HT-29 (cell line): ENCODE measurements at regions not wholly inside any gene's neighbourhood (a gene's known extent, or its start where the extent isn't known, plus 50 kb on each side); places are given as distances from the start of the nearest gene placed in this dataset.
A peak's percentile ranks its signal among the peaks of the same experiment; 100 is the strongest.

Experiments
- DNase-seq: peaks from one replicate; pipeline ENCODE4 v3.0.0-alpha.2; 2015; ENCODE audit warnings: low spot score

GRCh38 chr13:44021422-44021821 lies 141.7 kb downstream of the LACC1 start:
- no peak for DNase-seq

- peak; percentile 58 for DNase-seq
Observed at GRCh38 chr13:44022196-44022595, 142.5 kb downstream of the LACC1 start.

DNA sequence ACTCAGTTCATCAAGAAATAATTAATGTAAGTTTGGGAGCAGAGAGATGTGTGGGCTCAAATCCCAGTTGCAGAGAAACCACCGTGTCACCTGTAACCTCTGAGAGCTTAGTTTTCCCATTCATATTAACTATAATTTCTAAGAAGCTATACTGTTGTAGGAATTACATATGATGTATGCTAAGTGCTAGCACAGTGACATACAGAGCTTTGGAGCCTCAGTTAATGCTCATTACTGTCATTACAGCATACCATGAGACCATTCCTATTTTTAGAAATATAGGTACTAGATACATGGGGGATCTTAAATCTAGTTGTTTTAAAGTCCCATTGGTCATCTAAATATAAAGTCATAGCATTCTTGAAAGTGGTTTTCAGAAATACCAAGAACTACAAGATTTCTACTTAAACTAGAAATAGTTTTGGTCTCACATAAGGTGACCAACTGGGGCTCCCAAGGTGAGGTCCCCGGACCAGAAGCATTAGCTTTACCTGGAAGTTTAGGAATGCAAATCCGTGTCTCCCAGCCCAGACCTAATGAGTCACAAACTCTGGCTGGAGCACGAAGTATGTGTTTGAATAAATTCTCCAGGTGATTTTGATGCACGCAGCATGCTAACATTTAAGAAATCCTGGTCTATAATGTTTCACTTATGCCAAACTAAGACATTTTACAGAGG lies 144.6 kb downstream of the LACC1 start:
- no peak for DNase-seq

DNA sequence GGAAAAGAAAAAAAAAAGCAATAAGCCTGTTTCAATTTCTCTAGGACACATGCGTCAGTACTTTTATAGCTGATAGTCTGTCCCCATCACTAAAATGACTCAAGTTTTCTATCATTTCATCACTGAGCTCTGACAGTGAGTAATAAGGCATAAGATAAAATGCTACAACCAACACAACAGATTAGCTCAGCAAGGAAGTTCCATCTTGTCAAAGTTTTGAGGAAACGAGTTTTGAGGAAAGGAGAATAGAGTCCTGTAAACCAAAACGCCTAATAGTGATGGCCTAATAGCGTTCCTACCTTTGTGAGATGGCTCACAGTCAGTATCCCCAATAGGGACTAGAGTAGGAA lies 145.1 kb downstream of the LACC1 start:
- no peak for DNase-seq

GRCh38 chr13:44026194-44026593 lies 146.5 kb downstream of the LACC1 start:
- no peak for DNase-seq

GRCh38 chr13:44028734-44029133 lies 149.0 kb downstream of the LACC1 start:
- no peak for DNase-seq

- DNase-seq, result no peak
Observed at GRCh38 chr13:44030615-44031014, 150.9 kb downstream of the LACC1 start.

DNA sequence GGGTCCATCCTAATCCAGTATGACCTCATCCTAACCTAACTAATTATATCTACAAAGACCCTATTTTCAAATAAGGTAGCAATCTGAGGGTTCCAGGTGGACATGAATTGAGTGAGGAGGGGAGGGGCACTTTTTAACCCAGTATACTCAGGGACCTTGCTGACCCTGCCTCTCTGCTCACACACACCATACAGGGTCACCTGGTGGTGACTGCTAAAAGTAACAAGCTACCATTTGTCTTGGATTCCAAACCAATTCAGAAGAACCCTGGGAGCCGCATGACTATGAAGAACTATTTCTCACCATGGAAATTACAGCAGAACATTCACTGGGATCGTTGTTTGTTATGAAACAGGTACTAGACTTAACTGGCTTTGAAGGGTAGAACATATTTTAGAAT lies 151.9 kb downstream of the LACC1 start:
- no peak for DNase-seq

DNA sequence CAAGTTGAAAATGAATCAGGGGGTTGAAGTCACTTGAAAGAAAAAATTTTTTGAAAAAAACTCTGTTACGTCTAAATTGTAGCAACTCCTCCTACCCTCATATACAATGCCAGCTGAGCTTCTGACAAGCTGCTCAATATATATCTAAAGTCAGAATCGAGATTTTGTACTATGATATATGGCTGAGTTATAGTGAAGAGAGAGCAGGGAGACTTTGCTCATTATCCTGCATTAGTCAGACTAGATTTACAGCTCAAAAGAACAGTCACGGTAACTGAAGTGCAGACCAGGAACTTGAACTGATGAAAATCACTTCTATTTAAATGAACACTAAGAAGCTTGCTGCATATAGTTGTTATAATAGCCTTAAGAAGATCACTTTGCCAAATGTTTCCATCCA lies 153.1 kb downstream of the LACC1 start:
- no peak for DNase-seq

GRCh38 chr13:44035400-44035799 lies 155.7 kb downstream of the LACC1 start:
- no peak for DNase-seq

GRCh38 chr13:44040070-44040817 lies 160.5 kb downstream of the LACC1 start:
- DNase-seq, result peak; percentile 80

DNA sequence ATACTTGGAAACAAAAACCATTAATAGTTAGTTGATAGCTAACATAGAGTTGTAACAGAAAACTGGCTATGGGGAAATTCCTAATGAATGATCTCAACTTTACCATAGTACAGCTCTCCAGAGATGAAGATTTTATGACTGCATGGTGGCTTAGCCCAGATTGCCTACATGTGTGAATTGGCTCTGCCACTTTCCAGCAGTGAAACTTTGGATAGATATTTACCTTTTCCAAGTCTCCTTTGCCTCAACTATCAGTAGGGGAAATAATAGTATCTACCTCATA lies 161.1 kb downstream of the LACC1 start:
- DNase-seq, result no peak

DNA sequence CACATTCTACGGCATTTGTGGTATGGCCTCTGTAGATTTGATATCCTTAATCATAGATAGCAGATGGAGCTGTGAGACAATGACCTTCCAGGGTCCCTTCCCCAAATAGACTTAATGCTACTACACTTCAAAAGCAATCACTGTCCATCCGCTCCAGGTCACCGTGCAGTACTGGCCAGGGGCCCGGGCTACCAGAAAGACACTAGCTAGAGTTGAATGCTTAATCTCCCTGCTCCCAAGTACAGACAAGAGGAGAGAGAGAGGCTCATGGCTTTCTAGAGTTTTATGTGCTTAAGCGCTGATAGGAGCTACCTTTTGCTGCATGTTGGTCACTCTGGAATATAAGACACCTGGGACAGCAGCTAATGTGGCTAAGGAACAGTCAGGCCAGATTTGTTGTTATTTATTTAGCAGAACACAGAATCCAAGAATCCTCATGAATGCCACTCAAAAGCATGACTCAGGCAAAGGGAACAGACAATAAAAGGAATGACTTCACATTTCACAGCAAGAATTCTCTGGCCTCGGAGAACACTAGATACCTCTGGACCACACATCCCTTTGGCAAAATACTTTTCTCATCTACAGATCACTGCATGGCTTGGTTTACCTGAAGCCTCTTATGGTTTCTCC lies 165.0 kb downstream of the LACC1 start:
- no peak for DNase-seq

- DNase-seq, result no peak
Observed at GRCh38 chr13:44045180-44045562, 165.5 kb downstream of the LACC1 start.

- no peak for DNase-seq
Observed at GRCh38 chr13:44046428-44046827, 166.7 kb downstream of the LACC1 start.

DNA sequence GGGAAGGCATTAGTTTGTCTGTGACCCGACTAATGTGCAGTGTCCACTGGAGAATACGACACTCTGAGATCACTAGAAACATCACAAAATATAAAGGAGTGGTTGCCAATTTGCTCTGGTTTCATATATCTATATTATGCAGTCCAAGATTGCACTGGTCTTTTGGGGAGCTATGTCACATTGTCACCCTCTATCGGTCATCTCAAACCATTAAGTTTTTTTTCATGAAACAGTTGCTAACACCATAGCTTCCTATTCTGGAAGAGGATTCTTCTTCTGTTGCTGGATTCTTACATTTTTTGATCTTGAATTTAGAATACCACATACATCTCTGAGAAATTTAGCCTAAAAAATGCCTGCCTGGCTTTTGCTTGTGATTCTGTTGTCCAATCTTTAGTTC lies 168.6 kb downstream of the LACC1 start:
- DNase-seq, result peak; percentile 80

- DNase-seq, result no peak
Observed at GRCh38 chr13:44049081-44049945, 169.6 kb downstream of the LACC1 start.

GRCh38 chr13:44050450-44051063 lies 170.9 kb downstream of the LACC1 start:
- peak; percentile 90 for DNase-seq

GRCh38 chr13:44051405-44051804 lies 171.7 kb downstream of the LACC1 start:
- peak; percentile 74 for DNase-seq

DNA sequence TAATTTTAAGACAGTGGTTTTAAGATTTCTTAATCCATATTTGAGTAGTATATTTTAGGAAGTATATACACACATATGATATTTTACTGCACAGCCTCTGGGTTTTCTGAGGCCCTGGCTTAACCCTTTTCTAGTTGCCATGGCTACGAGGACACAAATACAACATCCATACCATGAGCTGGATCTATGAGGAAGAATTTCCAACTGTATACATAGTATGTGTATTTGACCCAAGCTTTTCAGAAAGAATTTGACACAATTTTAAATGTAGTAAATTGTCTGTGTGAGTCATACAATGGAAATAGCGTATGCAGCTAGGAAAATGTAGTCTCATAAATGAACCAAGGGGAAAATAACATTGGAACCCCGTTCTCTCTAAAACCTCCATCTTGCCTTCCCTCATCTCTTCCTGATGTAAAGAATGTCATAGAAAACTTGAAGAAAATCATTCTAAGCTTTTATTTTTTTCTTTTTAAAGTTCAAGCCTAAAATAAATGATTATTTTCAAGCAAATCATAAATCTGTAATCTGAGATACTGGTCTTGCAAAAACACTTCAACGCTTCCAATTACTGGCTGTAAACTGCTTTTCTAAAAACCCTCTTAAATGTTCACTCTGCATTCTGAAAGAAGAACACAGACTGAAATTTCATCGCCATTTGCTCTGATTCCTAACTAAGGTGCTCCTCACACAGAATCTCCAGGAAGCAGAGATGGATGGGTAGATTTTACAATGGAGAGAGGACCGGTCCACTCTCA lies 172.4 kb downstream of the LACC1 start:
- peak; percentile 90 for DNase-seq

DNA sequence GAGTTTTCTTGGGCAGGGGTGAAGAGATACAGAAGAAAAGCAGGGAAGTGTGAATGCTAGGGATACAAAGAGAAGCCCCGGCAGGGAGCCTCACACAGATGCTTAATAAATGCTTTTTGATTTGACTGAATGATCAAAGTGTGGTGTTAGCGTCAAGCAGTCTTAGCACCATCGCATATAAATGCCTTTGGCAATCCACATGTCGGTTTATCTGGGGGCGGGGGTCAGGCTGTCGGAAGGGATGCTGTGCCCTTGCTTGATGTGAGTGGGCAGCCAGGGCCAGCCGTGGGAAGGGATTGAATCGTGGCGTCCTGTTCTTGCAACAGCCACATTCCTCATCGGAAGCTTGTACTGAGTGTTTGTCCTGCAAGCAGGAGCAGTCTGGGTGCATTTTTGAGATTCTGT lies 173.1 kb downstream of the LACC1 start:
- no peak for DNase-seq
